T47D (cell line): ENCODE measurements at regions not wholly inside any gene's neighbourhood (a gene's known extent, or its start where the extent isn't known, plus 50 kb on each side); places are given as distances from the start of the nearest gene placed in this dataset.
"Not testable (repeated sequence)": the region's sequence is repeated elsewhere in the genome, so short reads cannot be mapped to it uniquely, and the experiment has no call there.

Experiments
- DNase-seq, 2 experiments: peaks; one replicate each; pipeline versions ENCODE4 v3.0.0 to v3.0.0-alpha.2; 2011 to 2012; ENCODE audit warnings: low read depth in 1 of 2, low spot score in 1 of 2
- JUND ChIP-seq: IDR thresholded peaks from 2 replicates; pipeline ENCODE4 v1.6.1; 2012; ENCODE audit warnings: low read depth
- in situ Hi-C: cut with HindIII; loops from 2 replicates; pipeline ENCODE4 v1.10.0; 2016; ENCODE audit warnings: low sequenced_read_pairs, low pct_unique_long_range_greater_than_20kb

DNA sequence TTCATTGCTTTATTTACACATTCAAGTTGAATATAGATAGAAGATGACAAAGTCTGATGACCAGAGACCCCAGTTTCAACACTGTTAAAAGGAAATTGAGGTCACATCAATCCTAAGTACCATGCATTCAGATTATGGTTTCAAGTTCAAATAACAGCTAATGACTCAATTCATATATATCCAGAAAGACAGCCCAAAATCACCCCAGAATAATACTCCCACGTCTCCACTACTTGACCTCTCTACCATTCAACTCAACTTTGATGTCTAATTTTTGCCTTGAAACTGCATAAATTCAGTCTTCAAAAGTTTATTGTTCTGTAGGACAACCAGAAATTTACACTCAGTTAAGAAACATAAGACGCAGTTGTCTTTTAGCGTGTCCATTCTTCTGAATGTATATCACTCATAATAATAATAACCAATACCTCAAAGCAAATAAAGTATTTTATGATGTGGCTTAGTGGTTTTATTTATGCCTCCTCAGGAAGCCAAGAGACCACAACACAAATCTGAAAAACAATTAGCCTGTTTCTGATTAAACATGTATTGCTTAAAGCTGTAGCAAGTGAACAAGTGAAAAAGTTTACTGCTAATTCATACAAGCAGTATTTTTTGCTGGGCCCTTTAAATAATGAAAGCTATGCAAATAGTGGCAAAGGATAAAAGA is 569.0 kb downstream of the LTN1 start:
- no peak for TF ChIP-seq JUND
- in situ Hi-C loops: no loop called here
- no peak for DNase-seq

DNA sequence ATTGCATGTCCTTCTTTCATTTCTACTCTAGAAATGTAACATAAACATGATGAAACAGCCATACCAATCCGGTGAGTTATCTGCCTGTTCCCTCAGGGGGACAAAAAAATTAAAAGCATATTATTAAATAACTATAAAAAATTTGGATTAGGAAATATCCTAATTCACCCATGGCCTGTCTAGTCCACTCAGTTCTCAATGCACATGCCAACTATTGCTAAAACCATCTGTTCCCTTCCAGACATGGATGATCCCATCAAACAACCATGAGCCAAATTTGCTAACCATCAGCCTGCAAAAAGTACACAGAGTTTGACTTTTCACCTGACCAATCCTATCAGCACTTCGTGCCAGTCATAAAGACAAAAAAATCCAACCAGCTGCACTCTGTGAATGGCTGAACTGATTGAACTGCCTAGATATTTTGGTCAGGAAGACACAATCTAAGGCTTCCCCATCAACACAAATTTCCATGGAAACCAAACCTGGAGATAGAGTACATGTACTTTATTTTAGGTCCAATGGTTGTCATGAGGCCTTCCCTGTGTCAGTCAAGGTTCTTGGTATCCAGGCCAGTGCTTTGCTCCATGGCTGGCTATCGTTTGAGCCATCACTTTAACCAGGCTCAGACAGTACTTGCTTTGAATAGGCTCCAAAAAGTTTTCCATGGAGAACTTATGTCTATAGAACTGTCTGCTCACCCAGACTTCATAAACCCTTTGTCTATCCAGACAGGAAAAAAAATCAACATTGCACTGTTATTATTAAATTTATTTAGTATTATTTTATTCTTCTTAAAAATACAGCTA is 570.8 kb downstream of the LTN1 start:
- in situ Hi-C loops: no loop called here
- no peak for TF ChIP-seq JUND
- no peak for DNase-seq

DNA sequence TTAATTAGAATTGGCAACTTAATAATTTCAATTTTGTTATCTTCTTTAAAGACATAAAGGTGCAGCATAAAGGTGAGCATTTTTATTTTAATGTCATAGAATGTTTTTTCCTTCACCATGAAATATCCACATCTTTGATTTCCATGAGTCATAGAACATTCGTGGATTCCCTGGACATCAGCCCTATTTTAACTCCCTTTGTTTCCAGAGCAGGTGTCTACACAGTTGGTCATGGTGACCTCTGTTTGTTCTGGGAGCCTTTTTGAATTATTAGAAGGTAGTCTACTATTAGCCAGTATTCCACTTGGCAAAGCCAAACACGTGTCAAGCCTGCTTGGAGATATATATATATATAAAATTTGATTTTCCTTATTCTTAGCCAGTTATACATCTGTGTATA is 572.9 kb downstream of the LTN1 start:
- no peak for TF ChIP-seq JUND
- in situ Hi-C loops: no loop called here
- no peak for DNase-seq

DNA sequence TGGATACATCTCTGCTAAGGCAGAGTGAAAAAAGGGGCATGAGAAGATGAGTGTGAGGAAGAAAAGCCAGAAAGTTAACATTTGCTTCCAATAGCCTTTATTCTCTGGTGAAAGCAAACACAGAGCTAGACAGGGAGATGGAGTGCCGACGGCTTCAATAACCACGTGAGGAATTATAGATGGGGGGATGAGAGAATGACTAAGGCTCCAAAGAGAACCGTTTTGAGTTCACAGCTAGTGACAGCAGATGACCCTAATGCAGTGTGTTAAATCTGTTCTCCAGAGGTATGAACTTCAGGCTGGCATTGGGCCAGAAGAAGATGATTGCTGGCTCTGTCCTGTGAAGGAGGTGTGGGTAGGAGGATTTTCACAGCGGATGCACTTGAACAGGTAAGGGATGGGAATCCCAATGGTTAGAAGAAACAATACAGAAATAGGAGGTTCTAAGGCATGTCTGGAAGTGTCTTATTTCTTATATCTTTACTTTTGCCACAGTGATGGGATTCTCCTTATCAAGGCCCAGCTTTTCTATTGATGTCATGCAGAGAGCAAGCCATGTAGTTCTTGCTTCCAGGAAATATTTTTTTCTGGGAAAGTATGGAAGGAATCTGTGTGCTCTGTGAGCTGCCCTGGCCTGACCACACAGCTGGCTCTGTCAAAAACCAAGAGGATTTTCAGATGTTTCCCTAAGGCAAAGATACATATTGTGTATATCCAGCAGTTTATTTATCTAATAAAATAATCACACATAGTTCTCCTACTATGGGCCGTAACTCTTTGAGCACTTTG is 573.8 kb downstream of the LTN1 start:
- in situ Hi-C loops: no loop called here
- TF ChIP-seq JUND: no peak
- no peak for DNase-seq

DNA sequence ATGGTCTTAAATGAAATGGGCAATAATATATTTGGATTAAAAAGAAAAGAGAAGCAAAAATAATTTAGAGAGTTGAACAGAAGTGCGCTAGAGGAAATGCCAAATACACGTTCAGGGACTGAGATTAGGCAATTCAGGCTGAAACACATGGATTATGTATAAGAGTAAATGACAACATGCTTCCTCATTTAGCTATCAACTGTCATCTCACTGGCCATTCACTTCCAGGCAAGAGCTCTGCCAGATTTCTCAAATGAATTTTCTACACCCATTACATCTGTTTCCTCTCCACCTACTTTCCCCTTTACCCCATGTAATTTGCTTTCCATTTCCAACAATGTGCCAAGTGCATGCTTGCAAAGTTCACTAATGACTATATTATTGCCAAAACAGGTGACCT is 582.4 kb downstream of the LTN1 start:
- TF ChIP-seq JUND: no peak
- no peak for DNase-seq
- in situ Hi-C loops: no loop called here

DNA sequence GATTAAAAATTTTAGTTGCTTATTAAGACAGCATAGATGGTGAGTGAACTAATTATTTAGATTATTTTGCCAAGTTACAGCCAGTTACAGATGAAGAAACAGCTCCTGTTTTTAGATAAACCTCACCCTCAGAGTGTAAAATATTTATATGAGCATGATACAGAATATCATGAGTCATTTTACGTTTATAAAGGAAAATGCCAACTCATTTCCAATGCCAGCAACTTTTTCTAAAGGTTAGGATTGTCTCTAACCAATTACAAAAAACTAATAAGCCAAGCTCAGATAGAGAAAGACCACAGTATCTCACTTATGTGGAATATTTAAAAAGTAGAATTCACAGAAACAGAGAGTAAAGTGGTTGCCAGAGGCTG is 590.1 kb downstream of the LTN1 start:
- TF ChIP-seq JUND: no peak
- no peak for DNase-seq
- in situ Hi-C loops: no loop called here

DNA sequence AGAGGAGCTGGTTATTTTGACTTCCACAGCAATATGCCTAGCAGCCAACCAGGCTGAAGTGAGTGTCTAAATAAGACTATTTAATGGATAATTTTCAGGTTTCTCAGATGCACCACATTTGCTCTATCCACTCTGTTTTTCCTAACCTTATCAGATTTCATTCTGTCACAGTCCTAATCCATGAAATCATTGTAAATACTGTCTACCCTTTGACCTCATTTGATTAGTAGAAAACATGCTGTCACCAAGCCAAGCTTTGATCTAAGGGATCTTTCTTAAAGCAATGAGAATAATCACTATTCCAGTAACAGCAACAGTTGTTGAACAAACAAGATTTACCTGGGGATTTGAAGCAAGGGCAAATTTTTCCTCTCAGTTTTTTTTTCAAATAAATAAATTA is 595.6 kb downstream of the LTN1 start:
- DNase-seq: no peak
- in situ Hi-C loops: no loop called here
- no peak for TF ChIP-seq JUND

DNA sequence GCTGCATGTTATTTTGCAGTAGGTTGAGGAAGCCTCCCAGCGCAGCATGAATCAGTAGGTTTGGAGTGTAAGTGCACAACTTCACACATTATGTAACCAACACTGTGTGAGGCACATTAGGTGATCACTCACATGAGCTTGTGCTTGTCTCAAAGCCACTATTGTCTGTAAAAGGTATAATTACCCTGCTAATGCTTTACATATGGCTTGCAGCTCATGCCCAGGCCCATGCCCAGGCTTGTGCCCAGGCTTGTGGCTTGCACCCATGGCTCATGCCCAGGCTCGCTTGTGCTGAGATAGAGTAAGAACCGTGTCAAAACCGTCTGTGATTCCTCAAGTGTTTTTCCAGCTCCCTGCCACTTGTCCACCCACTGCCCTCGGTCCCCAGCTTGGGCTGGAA is 596.3 kb downstream of the LTN1 start:
- no peak for TF ChIP-seq JUND
- no peak for DNase-seq
- in situ Hi-C loops: no loop called here

DNA sequence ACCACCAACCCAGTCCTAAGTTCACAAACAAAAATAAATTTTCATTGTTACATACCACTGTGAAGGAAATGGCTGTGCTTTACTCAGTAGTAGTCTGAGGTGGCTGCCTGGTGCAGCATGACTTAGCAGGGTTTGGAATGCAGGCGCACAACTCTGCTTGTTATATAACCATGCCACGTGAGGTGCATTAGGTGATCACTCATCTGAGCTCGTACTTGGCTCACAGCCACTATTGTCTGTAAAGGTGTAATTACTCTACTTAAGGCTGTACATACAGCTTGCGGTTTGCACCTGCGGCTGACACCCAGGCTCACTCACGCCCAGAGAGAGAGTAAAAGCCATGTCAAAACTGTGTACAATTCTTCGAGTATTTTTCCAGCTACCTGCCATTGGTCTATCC is 599.4 kb downstream of the LTN1 start:
- TF ChIP-seq JUND: no peak
- DNase-seq: peak in 1 of 2 experiments; percentile 89
- in situ Hi-C loops: no loop called here

DNA sequence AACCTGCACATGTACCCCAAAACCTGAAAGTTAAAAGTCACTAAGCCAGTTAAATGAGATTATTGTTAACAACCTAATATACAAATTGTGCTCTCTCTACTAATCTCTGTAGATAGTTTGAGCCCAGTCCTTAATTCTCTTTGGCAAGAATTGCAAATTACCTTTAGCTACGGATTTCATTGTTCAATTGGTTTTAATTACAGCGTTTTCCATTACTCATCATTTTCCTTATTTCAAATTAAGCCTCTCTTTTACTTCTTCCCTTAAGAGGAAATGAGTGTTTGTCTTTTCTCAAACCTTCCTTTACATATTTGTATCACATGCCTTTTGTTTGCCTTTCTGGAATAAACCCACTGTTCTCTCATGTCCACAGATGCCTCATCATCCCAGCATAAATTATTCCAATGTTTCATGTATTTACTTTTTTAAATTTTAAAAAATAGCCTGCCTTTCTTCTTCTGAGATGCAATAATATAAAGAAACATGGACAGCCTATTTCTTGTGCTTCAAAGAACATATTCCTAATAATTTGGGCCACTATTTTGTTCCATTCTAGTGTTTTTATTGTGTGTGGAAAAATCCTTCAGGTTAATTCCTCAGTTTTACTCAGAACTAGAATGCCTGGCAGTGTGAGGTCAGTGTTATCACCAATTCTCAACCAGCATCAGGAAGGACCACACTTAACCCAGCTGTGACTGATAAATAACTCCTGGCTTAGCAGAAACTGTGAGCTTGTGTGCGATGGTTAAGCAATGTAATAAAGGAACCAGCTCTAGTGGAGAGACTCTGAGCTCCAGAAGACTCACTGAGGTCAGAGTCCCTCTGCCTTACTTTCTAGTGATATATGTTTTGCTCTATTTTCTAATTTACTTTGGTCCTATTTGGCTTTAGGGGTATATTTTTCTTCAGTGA is 600.5 kb downstream of the LTN1 start:
- TF ChIP-seq JUND: no peak
- in situ Hi-C loops: no loop called here
- DNase-seq: no peak

DNA sequence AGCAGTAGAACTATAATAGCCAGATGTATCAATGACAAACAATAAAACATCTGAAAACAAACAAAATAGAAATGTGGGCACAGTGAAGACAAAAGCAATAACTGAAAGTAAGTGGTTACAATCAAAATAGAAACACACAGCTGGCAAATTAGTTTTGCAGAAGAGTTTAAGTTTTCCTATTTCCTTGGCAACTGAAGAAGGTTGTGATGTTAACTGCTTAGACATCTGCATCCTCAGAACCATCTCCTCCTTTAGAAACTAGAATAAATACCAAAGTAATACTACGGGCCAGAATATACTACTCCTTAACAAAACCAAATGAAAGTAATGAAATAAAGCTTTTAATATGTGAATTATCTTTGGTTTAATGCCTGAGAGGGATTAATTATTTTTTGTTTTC is 605.5 kb downstream of the LTN1 start:
- no peak for DNase-seq
- no peak for TF ChIP-seq JUND
- in situ Hi-C loops: no loop called here

DNA sequence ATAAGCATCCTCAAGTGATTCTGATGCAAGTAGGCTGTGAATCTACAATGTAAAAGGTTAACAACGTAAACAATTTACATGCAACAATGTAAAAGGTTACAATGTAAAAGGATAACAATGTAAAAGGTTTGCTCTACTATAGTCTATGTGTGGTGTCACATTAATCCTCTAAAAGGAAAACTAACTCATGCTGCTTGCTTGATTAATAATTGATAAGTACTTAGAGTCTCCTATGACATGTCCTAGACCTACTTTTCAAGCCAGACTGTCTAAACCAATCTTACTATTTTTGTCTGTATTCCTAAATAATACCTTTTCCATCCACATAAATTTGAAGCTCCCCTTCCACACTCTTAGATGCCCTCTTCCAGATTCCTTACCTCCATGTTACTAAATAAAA is 606.8 kb downstream of the LTN1 start:
- in situ Hi-C loops: no loop called here
- no peak for TF ChIP-seq JUND
- no peak for DNase-seq

DNA sequence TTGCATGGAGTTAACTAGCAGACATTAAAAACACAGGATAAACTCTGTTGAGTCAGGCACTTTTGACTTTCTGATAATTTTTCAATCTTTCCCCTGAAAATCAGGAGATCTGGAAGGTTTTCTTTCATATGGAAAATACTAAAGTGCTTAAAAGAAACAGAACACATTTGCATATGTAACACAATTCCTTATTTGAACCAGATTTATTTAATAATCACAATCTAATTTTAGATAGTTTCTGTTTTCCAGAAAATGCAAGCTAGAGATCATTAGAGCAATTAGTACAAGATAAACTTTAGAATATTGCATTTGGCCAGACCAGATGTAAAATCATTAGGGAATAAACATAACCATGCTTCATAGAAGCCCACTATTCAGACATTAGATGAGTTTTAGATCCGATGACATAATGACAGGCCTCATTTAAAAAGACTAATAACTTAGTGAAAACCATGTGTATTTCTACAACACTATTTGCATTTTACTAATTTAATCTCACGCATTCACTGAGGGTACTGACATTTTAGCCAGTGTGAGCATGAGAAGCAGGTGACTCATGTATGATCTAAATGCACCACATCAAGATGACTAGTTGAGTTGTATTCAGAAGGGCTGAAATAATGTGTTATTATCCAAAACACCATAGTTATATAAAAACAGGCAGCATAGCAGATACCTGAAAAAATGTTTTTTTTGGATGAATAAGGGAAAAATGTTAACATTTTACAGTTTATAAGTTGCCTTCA is 611.5 kb downstream of the LTN1 start:
- in situ Hi-C loops, DNase-seq: not testable (repeated sequence)
